ENCODE measurements at regions not wholly inside any gene's neighbourhood (a gene's known extent, or its start where the extent isn't known, plus 50 kb on each side); places are given as distances from the start of the nearest gene placed in this dataset.

- TF ChIP-seq CTCF (conservative IDR thresholded peaks at IDR 0.05; ENCODE audit: low read depth, low read length) (no peak), EZH2 (IDR thresholded peaks at IDR 0.05; ENCODE audit: borderline replicate concordance, low read depth, low read length, poor library complexity, severe bottlenecking) (no peak)
- no TSS peak for BruUV-seq (replicated peaks)
- ChIA-PET CTCF (no interaction called here), POLR2A (ENCODE audit: low non-redundant PET) (no interaction called here)
- Histone ChIP-seq H3K36me3 (ENCODE audit: insufficient read depth, low read length, poor library complexity, severe bottlenecking) (no peaks in the 10 kb centered on the region), H3K4me3 (ENCODE audit: low read depth, low read length, poor library complexity, severe bottlenecking) (no peak overlapping the region), H3K4me1 (ENCODE audit: insufficient read depth, low read length, poor library complexity, severe bottlenecking) (no peaks in the 10 kb centered on the region), H3K27ac (ENCODE audit: low read depth, low read length, poor library complexity, severe bottlenecking) (no peak overlapping the region), H3K27me3 (replicated peaks; ENCODE audit: insufficient read depth, low read depth, low read length, poor library complexity) (no peaks in the 10 kb centered on the region), H3K9me3 (ENCODE audit: low read depth, low read length, poor library complexity, severe bottlenecking) (no peaks in the 10 kb centered on the region)
- intact Hi-C loops (cut with micrococcal nuclease; ENCODE audit: unreplicated experiment), result no loop called here
- no peak for DNase-seq (ENCODE audit: low spot score)
Observed at GRCh38 chr1:192713921-192714320, 78.0 kb downstream of the RGS13 start.

DNA sequence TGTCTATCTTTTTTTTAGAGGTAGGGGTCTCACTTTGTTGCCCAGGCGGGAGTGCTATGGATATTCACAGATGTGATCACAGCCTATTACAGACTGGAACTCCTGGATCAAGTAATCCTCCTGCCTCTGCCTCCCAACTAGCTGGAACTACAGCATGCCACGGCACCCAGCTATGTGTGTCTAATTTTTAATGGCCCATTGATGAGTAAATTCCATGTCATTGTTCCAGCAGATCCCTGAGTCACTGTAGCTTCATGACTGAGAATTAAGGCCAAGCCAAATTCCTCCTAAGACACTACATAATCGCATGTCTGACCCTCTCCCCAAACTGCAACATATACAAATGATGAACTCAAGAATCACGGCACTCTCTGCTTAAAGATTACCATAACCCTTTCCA, 84.2 kb upstream of the RGS2 start:
- Histone ChIP-seq H3K27ac (ENCODE audit: low read depth, low read length, poor library complexity, severe bottlenecking) (no peak overlapping the region), H3K4me3 (ENCODE audit: low read depth, low read length, poor library complexity, severe bottlenecking) (no peak overlapping the region), H3K4me1 (ENCODE audit: insufficient read depth, low read length, poor library complexity, severe bottlenecking) (peaks cover 25% of the 10 kb centered on the region), H3K36me3 (ENCODE audit: insufficient read depth, low read length, poor library complexity, severe bottlenecking) (no peaks in the 10 kb centered on the region), H3K9me3 (ENCODE audit: low read depth, low read length, poor library complexity, severe bottlenecking) (peaks cover 8% of the 10 kb centered on the region), H3K27me3 (replicated peaks; ENCODE audit: insufficient read depth, low read depth, low read length, poor library complexity) (no peaks in the 10 kb centered on the region)
- ChIA-PET CTCF (no interaction called here), POLR2A (ENCODE audit: low non-redundant PET) (no interaction called here)
- intact Hi-C loops (cut with micrococcal nuclease; ENCODE audit: unreplicated experiment), result no loop called here
- no TSS peak for BruUV-seq (replicated peaks)
- TF ChIP-seq CTCF (conservative IDR thresholded peaks at IDR 0.05; ENCODE audit: low read depth, low read length) (no peak), EZH2 (IDR thresholded peaks at IDR 0.05; ENCODE audit: borderline replicate concordance, low read depth, low read length, poor library complexity, severe bottlenecking) (no peak)
- DNase-seq (ENCODE audit: low spot score), result peak; percentile 93

DNA sequence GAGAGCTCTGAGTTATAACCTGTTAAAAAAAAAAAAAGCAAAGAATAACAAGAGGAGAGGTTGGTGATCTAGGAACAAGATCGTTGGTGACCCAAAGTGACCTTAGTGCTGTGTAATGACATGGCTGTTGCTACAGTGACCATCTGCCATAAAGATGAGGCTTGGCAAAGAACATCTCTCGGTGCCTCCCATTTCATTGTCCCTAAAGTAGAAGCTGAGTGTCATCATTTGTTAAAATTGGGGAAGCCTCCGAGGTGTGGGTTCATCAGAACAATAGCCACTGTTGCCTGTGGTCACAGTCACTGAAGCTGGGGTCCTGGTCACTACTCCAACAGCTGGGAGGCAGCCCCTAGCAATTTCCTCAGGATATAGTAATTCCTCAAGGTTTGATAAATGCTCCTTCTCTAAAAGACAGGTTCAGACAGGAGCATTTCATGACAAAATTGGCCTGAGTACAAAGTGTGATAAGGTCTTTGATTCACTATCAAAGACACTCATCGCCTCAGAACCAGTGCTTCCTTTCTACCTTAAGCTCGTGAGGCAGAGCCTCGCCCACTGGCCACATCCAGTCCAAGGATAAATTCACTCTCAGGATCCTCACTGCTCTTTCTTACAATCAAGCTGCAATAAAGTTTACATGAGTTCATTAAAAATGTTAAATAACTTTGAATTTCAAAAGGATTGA, 81.9 kb upstream of the RGS2 start:
- ChIA-PET POLR2A (ENCODE audit: low non-redundant PET) (no interaction called here), CTCF (no interaction called here)
- TF ChIP-seq CTCF (conservative IDR thresholded peaks at IDR 0.05; ENCODE audit: low read depth, low read length), result no peak
- no peak for TF ChIP-seq EZH2 (IDR thresholded peaks at IDR 0.05; ENCODE audit: borderline replicate concordance, low read depth, low read length, poor library complexity, severe bottlenecking)
- H3K27me3 ChIP-seq (replicated peaks; ENCODE audit: insufficient read depth, low read depth, low read length, poor library complexity), result no peaks in the 10 kb centered on the region
- no peaks in the 10 kb centered on the region for H3K9me3 ChIP-seq (ENCODE audit: low read depth, low read length, poor library complexity, severe bottlenecking)
- peaks cover 34% of the 10 kb centered on the region for H3K4me1 ChIP-seq (ENCODE audit: insufficient read depth, low read length, poor library complexity, severe bottlenecking)
- no peak overlapping the region for H3K27ac ChIP-seq (ENCODE audit: low read depth, low read length, poor library complexity, severe bottlenecking)
- no peaks in the 10 kb centered on the region for H3K36me3 ChIP-seq (ENCODE audit: insufficient read depth, low read length, poor library complexity, severe bottlenecking)
- no peak overlapping the region for H3K4me3 ChIP-seq (ENCODE audit: low read depth, low read length, poor library complexity, severe bottlenecking)
- DNase-seq (ENCODE audit: low spot score), result no peak
- intact Hi-C loops (cut with micrococcal nuclease; ENCODE audit: unreplicated experiment), result no loop called here
- BruUV-seq (replicated peaks), result no TSS peak

Data from A673 (cell line).